IMR-90 (cell line): ENCODE measurements at regions not wholly inside any gene's neighbourhood (a gene's known extent, or its start where the extent isn't known, plus 50 kb on each side); places are given as distances from the start of the nearest gene placed in this dataset.

ENCODE experiments used
- ATAC-seq: fragments of 200-7000 bp; cut with Tn5 transposase; 2 replicates; pipeline ENCODE4 v1.9.1; 2020; ENCODE audit warnings: low read depth, mild to moderate bottlenecking, moderate library complexity
- BruUV-seq: library from RNA; stranded (reverse); fragments of 400-500 nt; replicated peaks from 2 replicates; lab custom pipeline; 2021; lab: Mats Ljungman, UMichigan
- CTCF ChIA-PET: fragments of 300-600 bp; formaldehyde crosslinking; extraction: SDS; loops from one replicate; lab custom pipeline; 2021; ENCODE audit warnings: antibody characterized with exemption; lab: Yijun Ruan, JAX
- POLR2A ChIA-PET: fragments of 300-600 bp; sonication (Branson Sonifier 250); formaldehyde crosslinking; loops from one replicate; lab custom pipeline; 2022; ENCODE audit warnings: antibody characterized with exemption; ENCODE audit not compliant: unreplicated experiment; lab: Charles Lee
- DNase-seq: peaks from one replicate; pipeline ENCODE4 v3.0.0; 2013
- H2AFZ ChIP-seq: replicated peaks from 2 replicates; pipeline ENCODE3; 2013; ENCODE audit warnings: low read length, mild to moderate bottlenecking; ENCODE audit not compliant: poor library complexity
- H2AK5ac ChIP-seq: 2 replicates; pipeline ENCODE4 v1.6.1; 2013; ENCODE audit warnings: low read depth, low read length, inconsistent platforms
- H2AK9ac ChIP-seq: replicated peaks from 2 replicates; pipeline ENCODE3; 2013; ENCODE audit warnings: mild to moderate bottlenecking, low read depth, low read length, moderate library complexity; ENCODE audit not compliant: poor library complexity
- H2BK120ac ChIP-seq: 2 replicates; pipeline ENCODE4 v1.6.1; 2013; ENCODE audit warnings: low read depth, low read length, inconsistent platforms
- H2BK15ac ChIP-seq: 3 replicates; pipeline ENCODE4 v1.6.1; 2013; ENCODE audit warnings: low read depth, low read length, inconsistent platforms
- H2BK20ac ChIP-seq: 2 replicates; pipeline ENCODE4 v1.6.1; 2013; ENCODE audit warnings: low read depth, mild to moderate bottlenecking, inconsistent platforms, low read length, moderate library complexity
- H2BK5ac ChIP-seq: 2 replicates; pipeline ENCODE4 v1.6.1; 2013; ENCODE audit warnings: mild to moderate bottlenecking, low read depth, low read length, inconsistent platforms; ENCODE audit not compliant: poor library complexity, severe bottlenecking
- H3K14ac ChIP-seq: replicated peaks from 2 replicates; pipeline ENCODE4 v1.6.1; 2013; ENCODE audit warnings: low read depth, low read length, inconsistent platforms
- H3K18ac ChIP-seq: 2 replicates; pipeline ENCODE4 v1.6.1; 2013; ENCODE audit warnings: low read depth, low read length, control low read depth
- H3K23ac ChIP-seq: 2 replicates; pipeline ENCODE4 v1.6.1; 2013; ENCODE audit warnings: low read depth, low read length, inconsistent platforms
- H3K27ac ChIP-seq: 2 replicates; pipeline ENCODE4 v1.5.1; 2013; ENCODE audit warnings: mild to moderate bottlenecking, control low read depth, low read length; ENCODE audit not compliant: insufficient read depth
- H3K27me3 ChIP-seq: 2 replicates; pipeline ENCODE4 v1.6.1; 2013; ENCODE audit warnings: low read length; ENCODE audit not compliant: control insufficient read depth, insufficient read depth
- H3K36me3 ChIP-seq: 2 replicates; pipeline ENCODE4 v1.6.1; 2013; ENCODE audit warnings: low read length, mixed read lengths; ENCODE audit not compliant: control insufficient read depth, insufficient read depth
- H3K4ac ChIP-seq: 2 replicates; pipeline ENCODE4 v1.6.1; 2013; ENCODE audit warnings: low read depth, low read length, inconsistent platforms
- H3K4me1 ChIP-seq: 2 replicates; pipeline ENCODE4 v1.6.1; 2013; ENCODE audit warnings: low read length, mixed read lengths; ENCODE audit not compliant: control insufficient read depth, insufficient read depth
- H3K4me2 ChIP-seq: 2 replicates; pipeline ENCODE4 v1.6.1; 2013; ENCODE audit warnings: low read depth, mild to moderate bottlenecking, control low read depth, low read length, moderate library complexity
- H3K4me3 ChIP-seq: 2 replicates; pipeline ENCODE4 v1.5.1; 2013; ENCODE audit warnings: low read depth, mild to moderate bottlenecking, control low read depth, low read length, moderate library complexity; ENCODE audit not compliant: insufficient read depth
- H3K56ac ChIP-seq: 2 replicates; pipeline ENCODE4 v1.6.1; 2013; ENCODE audit warnings: low read length, inconsistent platforms; ENCODE audit not compliant: insufficient read depth; ENCODE audit errors: extremely low read depth
- H3K79me1 ChIP-seq, 2 experiments: 2 replicates each; pipeline ENCODE4 v1.6.1; 2013; ENCODE audit warnings: low read length in 2 of 2, inconsistent platforms in 1 of 2, low read depth in 1 of 2
- H3K9ac ChIP-seq: 2 replicates; pipeline ENCODE4 v1.6.1; 2013; ENCODE audit warnings: low read depth, low read length, control low read depth
- H3K9me1 ChIP-seq: 2 replicates; pipeline ENCODE4 v1.6.1; 2013; ENCODE audit warnings: low read length, inconsistent platforms; ENCODE audit not compliant: insufficient read depth
- H3K9me3 ChIP-seq: 2 replicates; pipeline ENCODE4 v1.6.1; 2013; ENCODE audit warnings: low read length; ENCODE audit not compliant: control insufficient read depth, insufficient read depth
- H4K20me1 ChIP-seq: 2 replicates; pipeline ENCODE4 v1.6.1; 2013; ENCODE audit warnings: low read length, inconsistent platforms; ENCODE audit not compliant: insufficient read depth
- H4K5ac ChIP-seq: 2 replicates; pipeline ENCODE4 v1.6.1; 2013; ENCODE audit warnings: mild to moderate bottlenecking, low read depth, low read length, control low read depth
- H4K8ac ChIP-seq, 2 experiments: 2 replicates each; pipeline ENCODE4 v1.6.1; 2013; ENCODE audit warnings: low read depth in 2 of 2, low read length in 2 of 2, control low read depth in 1 of 2, inconsistent platforms in 1 of 2
- H4K91ac ChIP-seq: 2 replicates; pipeline ENCODE4 v1.6.1; 2013; ENCODE audit warnings: low read depth, low read length, inconsistent platforms; ENCODE audit not compliant: insufficient read depth
- BHLHE40 ChIP-seq: fragments of 150-350 bp; IDR thresholded peaks from 2 replicates; pipeline ENCODE4 v1.6.1; 2016; ENCODE audit warnings: mild to moderate bottlenecking, low read depth, low read length
- CEBPB ChIP-seq: IDR thresholded peaks from 2 replicates; pipeline ENCODE4 v1.6.1; 2012; ENCODE audit warnings: low read depth, low read length, improper control_type of control experiment
- CHD1 ChIP-seq: IDR thresholded peaks from 2 replicates; pipeline ENCODE4 v1.6.1; 2012; ENCODE audit warnings: low read depth, low read length, improper control_type of control experiment
- FOS ChIP-seq: fragments of 150-350 bp; IDR thresholded peaks from 2 replicates; pipeline ENCODE4 v1.6.1; 2016; ENCODE audit warnings: low read depth, low read length
- MAFK ChIP-seq: IDR thresholded peaks from 2 replicates; pipeline ENCODE4 v1.6.1; 2012; ENCODE audit warnings: low read depth, low read length, improper control_type of control experiment
- MAZ ChIP-seq: IDR thresholded peaks from 2 replicates; pipeline ENCODE4 v1.6.1; 2012; ENCODE audit warnings: low read depth, mild to moderate bottlenecking, low read length, improper control_type of control experiment, moderate library complexity, borderline replicate concordance
- MXI1 ChIP-seq: IDR thresholded peaks from 2 replicates; pipeline ENCODE4 v1.6.1; 2012; ENCODE audit warnings: low read depth, mild to moderate bottlenecking, low read length, moderate library complexity, borderline replicate concordance
- NFE2L2 ChIP-seq: fragments of 150-350 bp; IDR thresholded peaks from 2 replicates; pipeline ENCODE4 v1.6.1; 2016; ENCODE audit warnings: low read depth, mild to moderate bottlenecking, low read length
- POLR2A ChIP-seq: IDR thresholded peaks from 2 replicates; pipeline ENCODE4 v1.6.1; 2012; ENCODE audit warnings: mild to moderate bottlenecking, low read depth, low read length
- RAD21 ChIP-seq: IDR thresholded peaks from 2 replicates; pipeline ENCODE4 v1.6.1; 2012; ENCODE audit warnings: low read length, improper control_type of control experiment
- RCOR1 ChIP-seq: IDR thresholded peaks from 2 replicates; pipeline ENCODE4 v1.6.1; 2012; ENCODE audit warnings: mild to moderate bottlenecking, low read length, improper control_type of control experiment; ENCODE audit not compliant: insufficient replicate concordance
- RFX5 ChIP-seq: IDR thresholded peaks from 2 replicates; pipeline ENCODE4 v1.8.0; 2012; ENCODE audit warnings: low read depth, mild to moderate bottlenecking, low read length, moderate library complexity
- SMC3 ChIP-seq: fragments of 150-350 bp; IDR thresholded peaks from 2 replicates; pipeline ENCODE4 v1.6.1; 2016; ENCODE audit warnings: low read depth, mild to moderate bottlenecking, antibody characterized with exemption, low read length, moderate library complexity
- WGBS, 2 experiments: methylation state at CpG; one replicate each; pipeline versions ENCODE4 v1.1.5 to v1.1.7; 2013; ENCODE audit warnings: missing lambda C conversion rate in 2 of 2; ENCODE audit not compliant: insufficient read length in 1 of 2; ENCODE audit errors: extremely low coverage in 2 of 2; 5-methylcytosine and 5-hydroxymethylcytosine counted together
- dilution Hi-C: fragments of 300-500 bp; cut with HindIII; formaldehyde crosslinking; loops from one replicate; pipeline ENCODE4 v1.14.3; 2018; ENCODE audit warnings: low sequenced_read_pairs; ENCODE audit not compliant: unreplicated experiment
- in situ Hi-C: fragments of 300-500 bp; cut with MboI; formaldehyde crosslinking; loops from 3 replicates; pipeline ENCODE4 v1.14.3; 2019; ENCODE audit warnings: low sequenced_read_pairs, inconsistent platforms, mixed read lengths
- intact Hi-C: fragments of 100-400 bp; cut with micrococcal nuclease; formaldehyde crosslinking; loops from 2 replicates; pipeline ENCODE4 v1.10.0; 2022
- TF ChIP-seq, protein P1 (sequence below): fragments of 150-350 bp; IDR thresholded peaks from 2 replicates; pipeline ENCODE4 v1.6.1; 2016; ENCODE audit warnings: low read depth, mild to moderate bottlenecking, low read length, moderate library complexity, borderline replicate concordance
- TF ChIP-seq, protein P2 (sequence below): conservative IDR thresholded peaks from 2 replicates; pipeline ENCODE4 v1.5.1; 2012; ENCODE audit warnings: mild to moderate bottlenecking, low read depth, low read length, improper control_type of control experiment
- TF ChIP-seq, protein P3 (sequence below): fragments of 150-350 bp; IDR thresholded peaks from 2 replicates; pipeline ENCODE4 v1.6.1; 2017; ENCODE audit warnings: mild to moderate bottlenecking, antibody characterized with exemption, low read length, low read depth

DNA sequence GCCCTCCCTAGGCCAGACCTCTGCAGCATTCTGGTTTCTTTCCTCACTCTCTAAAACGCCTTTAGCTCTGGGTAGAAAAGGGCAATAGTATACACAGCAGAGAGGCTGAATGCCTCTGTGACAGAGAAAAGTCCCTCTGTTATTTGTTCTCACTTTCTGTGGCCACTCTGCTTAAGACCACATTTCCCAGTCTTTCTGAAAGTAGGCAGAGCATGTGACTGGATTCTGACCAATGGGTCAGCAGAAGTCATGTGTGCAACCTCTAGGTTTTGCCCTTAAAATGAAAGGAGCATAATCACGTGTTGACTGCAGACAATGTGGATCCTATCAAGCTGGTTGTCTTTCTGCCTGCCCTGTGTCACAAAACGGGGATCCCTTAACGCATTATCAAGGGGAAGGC, 79.7 kb upstream of the MARK1 start:
- TF ChIP-seq FOS (no peak), NFE2L2 (no peak), MAFK (no peak), CEBPB (no peak), RFX5 (no peak), RAD21 (no peak), SMC3 (no peak), BHLHE40 (no peak), MAZ (no peak), MXI1 (no peak), CHD1 (no peak), POLR2A (no peak), RCOR1 (no peak)
- TF ChIP-seq, protein P1, sequence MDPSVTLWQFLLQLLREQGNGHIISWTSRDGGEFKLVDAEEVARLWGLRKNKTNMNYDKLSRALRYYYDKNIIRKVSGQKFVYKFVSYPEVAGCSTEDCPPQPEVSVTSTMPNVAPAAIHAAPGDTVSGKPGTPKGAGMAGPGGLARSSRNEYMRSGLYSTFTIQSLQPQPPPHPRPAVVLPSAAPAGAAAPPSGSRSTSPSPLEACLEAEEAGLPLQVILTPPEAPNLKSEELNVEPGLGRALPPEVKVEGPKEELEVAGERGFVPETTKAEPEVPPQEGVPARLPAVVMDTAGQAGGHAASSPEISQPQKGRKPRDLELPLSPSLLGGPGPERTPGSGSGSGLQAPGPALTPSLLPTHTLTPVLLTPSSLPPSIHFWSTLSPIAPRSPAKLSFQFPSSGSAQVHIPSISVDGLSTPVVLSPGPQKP, result no peak
- TF ChIP-seq, protein P2, sequence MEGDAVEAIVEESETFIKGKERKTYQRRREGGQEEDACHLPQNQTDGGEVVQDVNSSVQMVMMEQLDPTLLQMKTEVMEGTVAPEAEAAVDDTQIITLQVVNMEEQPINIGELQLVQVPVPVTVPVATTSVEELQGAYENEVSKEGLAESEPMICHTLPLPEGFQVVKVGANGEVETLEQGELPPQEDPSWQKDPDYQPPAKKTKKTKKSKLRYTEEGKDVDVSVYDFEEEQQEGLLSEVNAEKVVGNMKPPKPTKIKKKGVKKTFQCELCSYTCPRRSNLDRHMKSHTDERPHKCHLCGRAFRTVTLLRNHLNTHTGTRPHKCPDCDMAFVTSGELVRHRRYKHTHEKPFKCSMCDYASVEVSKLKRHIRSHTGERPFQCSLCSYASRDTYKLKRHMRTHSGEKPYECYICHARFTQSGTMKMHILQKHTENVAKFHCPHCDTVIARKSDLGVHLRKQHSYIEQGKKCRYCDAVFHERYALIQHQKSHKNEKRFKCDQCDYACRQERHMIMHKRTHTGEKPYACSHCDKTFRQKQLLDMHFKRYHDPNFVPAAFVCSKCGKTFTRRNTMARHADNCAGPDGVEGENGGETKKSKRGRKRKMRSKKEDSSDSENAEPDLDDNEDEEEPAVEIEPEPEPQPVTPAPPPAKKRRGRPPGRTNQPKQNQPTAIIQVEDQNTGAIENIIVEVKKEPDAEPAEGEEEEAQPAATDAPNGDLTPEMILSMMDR, result no peak
- TF ChIP-seq, protein P3, sequence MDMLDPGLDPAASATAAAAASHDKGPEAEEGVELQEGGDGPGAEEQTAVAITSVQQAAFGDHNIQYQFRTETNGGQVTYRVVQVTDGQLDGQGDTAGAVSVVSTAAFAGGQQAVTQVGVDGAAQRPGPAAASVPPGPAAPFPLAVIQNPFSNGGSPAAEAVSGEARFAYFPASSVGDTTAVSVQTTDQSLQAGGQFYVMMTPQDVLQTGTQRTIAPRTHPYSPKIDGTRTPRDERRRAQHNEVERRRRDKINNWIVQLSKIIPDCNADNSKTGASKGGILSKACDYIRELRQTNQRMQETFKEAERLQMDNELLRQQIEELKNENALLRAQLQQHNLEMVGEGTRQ, result no peak
- Histone ChIP-seq H3K9me3 (no peaks in the 10 kb centered on the region), H4K91ac (no peak overlapping the region), H3K4me3 (no peak overlapping the region), H2BK20ac (no peak overlapping the region), H2BK15ac (no peak overlapping the region), H3K79me1 (no peaks in the 10 kb centered on the region), H4K20me1 (no peaks in the 10 kb centered on the region), H3K9ac (no peak overlapping the region), H4K5ac (no peak overlapping the region), H3K23ac (no peak overlapping the region), H3K4me1 (no peaks in the 10 kb centered on the region), H2BK5ac (no peak overlapping the region), H2AK5ac (no peak overlapping the region), H3K27ac (no peak overlapping the region), H3K18ac (no peak overlapping the region), H2BK120ac (no peak overlapping the region), H3K27me3 (no peaks in the 10 kb centered on the region), H2AFZ (no peak overlapping the region), H3K4me2 (no peak overlapping the region), H3K4ac (no peak overlapping the region), H3K9me1 (no peaks in the 10 kb centered on the region), H2AK9ac (no peak overlapping the region), H3K36me3 (no peaks in the 10 kb centered on the region), H4K8ac (no peak overlapping the region), H3K56ac (no peak overlapping the region), H3K14ac (no peak overlapping the region)
- intact Hi-C loops (no loop called here), in situ Hi-C loops (no loop called here), dilution Hi-C loops (no loop called here)
- WGBS, 2 experiments, result 17% methylated on average over 1 of the region's 4 CpGs; no CpG with 5 or more reads in 1 of the 2 experiments
- CTCF ChIA-PET, result interaction anchor here (0.7 kb wide), 1 partner anchor 227 kb away, joined by 3 read pairs; no protein-coding TSS in a partner anchor
- POLR2A ChIA-PET, result no interaction called here
- BruUV-seq, result no TSS peak
- DNase-seq (no peak), ATAC-seq (no peak)
